ENCODE measurements at regions not wholly inside any gene's neighbourhood (a gene's known extent, or its start where the extent isn't known, plus 50 kb on each side); places are given as distances from the start of the nearest gene placed in this dataset.

GRCh38 chr7:116142850-116143249 is 67.5 kb upstream of the TES start:
- FAIRE-seq = no peak

DNA sequence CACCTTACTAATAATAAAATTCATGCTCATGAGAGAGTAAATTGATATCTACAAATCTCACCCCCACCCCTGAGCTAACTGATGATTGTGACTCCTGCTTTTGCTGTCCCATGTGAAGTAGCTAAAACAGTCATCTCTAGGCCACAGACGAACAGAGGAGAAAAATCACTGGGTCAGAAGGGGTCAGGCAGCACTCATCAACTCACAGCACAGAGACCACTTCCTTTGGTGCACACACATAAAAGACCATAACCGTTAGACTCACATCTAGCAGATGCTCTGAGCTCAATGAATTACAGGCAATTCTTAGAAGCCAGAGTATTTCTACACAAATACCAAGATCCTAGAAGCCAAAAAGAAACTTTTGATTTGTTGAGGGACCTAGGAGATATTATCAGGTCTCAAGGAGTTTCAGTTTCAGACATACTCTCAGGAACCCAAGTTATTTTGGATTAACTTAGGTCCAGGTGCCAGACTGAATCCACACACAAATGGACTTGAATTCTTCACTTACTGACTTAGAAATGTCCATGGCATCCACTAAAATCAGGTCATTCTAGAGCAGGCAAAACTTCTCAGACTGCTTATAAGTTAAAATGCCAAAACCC is 65.0 kb upstream of the TES start:
- Histone ChIP-seq H3K27ac (ENCODE audit: low read depth, low read length) (no peak overlapping the region), H3K9ac (ENCODE audit: low read length) (no peak overlapping the region), H2AFZ (ENCODE audit: low read depth, low read length) (no peak overlapping the region), H3K4me3 (ENCODE audit: insufficient read depth, low read depth, low read length) (no peak overlapping the region), H3K27me3 (ENCODE audit: insufficient read depth, low read length) (no peaks in the 10 kb centered on the region), H3K4me2 (ENCODE audit: low read length) (no peak overlapping the region), H3K4me1 (ENCODE audit: insufficient read depth, low read length) (no peaks in the 10 kb centered on the region), H3K9me3 (ENCODE audit: insufficient read depth, low read depth, low read length) (no peaks in the 10 kb centered on the region), H3K79me2 (ENCODE audit: insufficient read depth, low read length) (no peaks in the 10 kb centered on the region), H3K36me3 (ENCODE audit: insufficient read depth, low read length) (no peaks in the 10 kb centered on the region), H4K20me1 (ENCODE audit: insufficient read depth, low read length) (no peaks in the 10 kb centered on the region)
- Mint-ChIP-seq H3K36me3 (ENCODE audit: low read depth, unreplicated experiment) (no peaks in the 10 kb centered on the region), H3K27me3 (ENCODE audit: low read depth, unreplicated experiment) (no peaks in the 10 kb centered on the region), H3K9me3 (ENCODE audit: unreplicated experiment) (no peaks in the 10 kb centered on the region), H3K27ac (ENCODE audit: unreplicated experiment) (no peak overlapping the region), H3K4me3 (ENCODE audit: unreplicated experiment) (no peak overlapping the region), H3K4me1 (ENCODE audit: low read depth, unreplicated experiment) (peaks cover 6% of the 10 kb centered on the region)
- no peak for FAIRE-seq
- no peak for TF ChIP-seq EZH2 (IDR thresholded peaks at IDR 0.05; ENCODE audit: insufficient read depth, low read length)
- TF ChIP-seq, protein P1, sequence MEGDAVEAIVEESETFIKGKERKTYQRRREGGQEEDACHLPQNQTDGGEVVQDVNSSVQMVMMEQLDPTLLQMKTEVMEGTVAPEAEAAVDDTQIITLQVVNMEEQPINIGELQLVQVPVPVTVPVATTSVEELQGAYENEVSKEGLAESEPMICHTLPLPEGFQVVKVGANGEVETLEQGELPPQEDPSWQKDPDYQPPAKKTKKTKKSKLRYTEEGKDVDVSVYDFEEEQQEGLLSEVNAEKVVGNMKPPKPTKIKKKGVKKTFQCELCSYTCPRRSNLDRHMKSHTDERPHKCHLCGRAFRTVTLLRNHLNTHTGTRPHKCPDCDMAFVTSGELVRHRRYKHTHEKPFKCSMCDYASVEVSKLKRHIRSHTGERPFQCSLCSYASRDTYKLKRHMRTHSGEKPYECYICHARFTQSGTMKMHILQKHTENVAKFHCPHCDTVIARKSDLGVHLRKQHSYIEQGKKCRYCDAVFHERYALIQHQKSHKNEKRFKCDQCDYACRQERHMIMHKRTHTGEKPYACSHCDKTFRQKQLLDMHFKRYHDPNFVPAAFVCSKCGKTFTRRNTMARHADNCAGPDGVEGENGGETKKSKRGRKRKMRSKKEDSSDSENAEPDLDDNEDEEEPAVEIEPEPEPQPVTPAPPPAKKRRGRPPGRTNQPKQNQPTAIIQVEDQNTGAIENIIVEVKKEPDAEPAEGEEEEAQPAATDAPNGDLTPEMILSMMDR (IDR thresholded peaks at IDR 0.05; ENCODE audit: insufficient read depth, low read depth, low read length) = no peak
- DNase-seq (ENCODE audit: low read depth) = no peak

More at GRCh38 chr7:116142850-116143249, 67.5 kb upstream of the TES start:
- Histone ChIP-seq H2AFZ (ENCODE audit: low read depth, low read length) (no peak overlapping the region), H3K4me2 (ENCODE audit: low read length) (no peak overlapping the region), H3K9me3 (ENCODE audit: insufficient read depth, low read depth, low read length) (no peaks in the 10 kb centered on the region), H3K4me1 (ENCODE audit: insufficient read depth, low read length) (peaks cover 10% of the 10 kb centered on the region), H3K79me2 (ENCODE audit: insufficient read depth, low read length) (no peaks in the 10 kb centered on the region), H4K20me1 (ENCODE audit: insufficient read depth, low read length) (no peaks in the 10 kb centered on the region), H3K4me3 (ENCODE audit: insufficient read depth, low read depth, low read length) (no peak overlapping the region), H3K27ac (ENCODE audit: low read depth, low read length) (no peak overlapping the region), H3K9ac (ENCODE audit: low read length) (no peak overlapping the region), H3K36me3 (ENCODE audit: insufficient read depth, low read length) (no peaks in the 10 kb centered on the region), H3K27me3 (ENCODE audit: insufficient read depth, low read length) (no peaks in the 10 kb centered on the region)
- Mint-ChIP-seq H3K27me3 (ENCODE audit: low read depth, unreplicated experiment) (no peaks in the 10 kb centered on the region), H3K4me1 (ENCODE audit: low read depth, unreplicated experiment) (peaks cover 19% of the 10 kb centered on the region), H3K9me3 (ENCODE audit: unreplicated experiment) (no peaks in the 10 kb centered on the region), H3K4me3 (ENCODE audit: unreplicated experiment) (no peak overlapping the region), H3K27ac (ENCODE audit: unreplicated experiment) (no peak overlapping the region), H3K36me3 (ENCODE audit: low read depth, unreplicated experiment) (no peaks in the 10 kb centered on the region)
- TF ChIP-seq, protein P1 (IDR thresholded peaks at IDR 0.05; ENCODE audit: insufficient read depth, low read depth, low read length) = no peak
- no peak for TF ChIP-seq EZH2 (IDR thresholded peaks at IDR 0.05; ENCODE audit: insufficient read depth, low read length)
- no peak for DNase-seq (ENCODE audit: low read depth)

DNA sequence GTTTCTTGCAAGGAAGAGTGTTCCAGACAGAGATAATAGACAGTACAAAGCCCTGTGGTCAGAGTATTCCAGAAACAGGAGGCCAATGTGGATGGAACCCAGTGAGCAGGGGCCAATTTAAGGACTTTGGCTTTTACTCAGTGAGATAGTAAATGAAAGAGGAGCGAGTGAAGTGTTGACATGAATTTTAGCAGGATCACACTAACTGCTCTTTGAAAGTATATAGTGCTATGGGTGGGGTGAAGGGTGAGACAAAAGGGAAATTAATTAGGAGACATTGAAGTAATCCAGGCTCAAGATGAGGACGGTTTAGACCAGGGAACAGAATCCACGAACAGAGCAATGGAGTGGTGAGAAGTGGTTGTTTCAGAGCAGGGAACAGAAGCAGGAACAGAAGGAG is 62.2 kb upstream of the TES start:
- no peaks in the 10 kb centered on the region for H3K9me3 Mint-ChIP-seq (ENCODE audit: unreplicated experiment)
- H3K27me3 Mint-ChIP-seq (ENCODE audit: low read depth, unreplicated experiment) = no peaks in the 10 kb centered on the region
- FAIRE-seq = no peak
- no peaks in the 10 kb centered on the region for H3K79me2 ChIP-seq (ENCODE audit: insufficient read depth, low read length)
- no peak for TF ChIP-seq EZH2 (IDR thresholded peaks at IDR 0.05; ENCODE audit: insufficient read depth, low read length)
- TF ChIP-seq, protein P1 (IDR thresholded peaks at IDR 0.05; ENCODE audit: insufficient read depth, low read depth, low read length) = no peak
- H3K36me3 Mint-ChIP-seq (ENCODE audit: low read depth, unreplicated experiment) = no peaks in the 10 kb centered on the region
- no peak overlapping the region for H3K27ac ChIP-seq (ENCODE audit: low read depth, low read length)
- H3K4me1 Mint-ChIP-seq (ENCODE audit: low read depth, unreplicated experiment) = peaks cover 6% of the 10 kb centered on the region
- no peaks in the 10 kb centered on the region for H3K27me3 ChIP-seq (ENCODE audit: insufficient read depth, low read length)
- H4K20me1 ChIP-seq (ENCODE audit: insufficient read depth, low read length) = no peaks in the 10 kb centered on the region
- H3K9me3 ChIP-seq (ENCODE audit: insufficient read depth, low read depth, low read length) = no peaks in the 10 kb centered on the region
- no peak overlapping the region for H3K4me2 ChIP-seq (ENCODE audit: low read length)
- no peak overlapping the region for H3K27ac Mint-ChIP-seq (ENCODE audit: unreplicated experiment)
- H3K4me1 ChIP-seq (ENCODE audit: insufficient read depth, low read length) = no peaks in the 10 kb centered on the region
- H2AFZ ChIP-seq (ENCODE audit: low read depth, low read length) = no peak overlapping the region
- H3K4me3 ChIP-seq (ENCODE audit: insufficient read depth, low read depth, low read length) = no peak overlapping the region
- DNase-seq (ENCODE audit: low read depth) = no peak
- H3K4me3 Mint-ChIP-seq (ENCODE audit: unreplicated experiment) = no peak overlapping the region
- no peak overlapping the region for H3K9ac ChIP-seq (ENCODE audit: low read length)
- no peaks in the 10 kb centered on the region for H3K36me3 ChIP-seq (ENCODE audit: insufficient read depth, low read length)
